Activated CD4-positive, alpha-beta memory T cell treated with anti-CD3 and anti-CD28 coated beads for 36 hours (primary cell): ENCODE measurements at regions not wholly inside any gene's neighbourhood (a gene's known extent, or its start where the extent isn't known, plus 50 kb on each side); places are given as distances from the start of the nearest gene placed in this dataset.
"Not testable (repeated sequence)": the region's sequence is repeated elsewhere in the genome, so short reads cannot be mapped to it uniquely, and the experiment has no call there.

Experiments used
- CTCF ChIA-PET: fragments of 350-600 bp; sonication (Branson Sonifier 250); formaldehyde crosslinking; loops from one replicate; lab custom pipeline; 2021; ENCODE audit warnings: antibody characterized with exemption, inconsistent platforms; lab: Charles Lee
- POLR2A ChIA-PET: fragments of 350-600 bp; sonication (Branson Sonifier 250); formaldehyde crosslinking; loops from one replicate; lab custom pipeline; 2021; ENCODE audit warnings: antibody characterized with exemption; lab: Charles Lee
- DNase-seq: peaks from one replicate; pipeline ENCODE4 v3.0.0-alpha.2; 2020
- H3K27ac Mint-ChIP-seq: one replicate; pipeline ENCODE4 v1.8.0; 2021; ENCODE audit warnings: mixed read lengths
- H3K27me3 Mint-ChIP-seq: one replicate; pipeline ENCODE4 v1.8.0; 2021; ENCODE audit warnings: mixed read lengths
- H3K36me3 Mint-ChIP-seq: one replicate; pipeline ENCODE4 v1.8.0; 2021; ENCODE audit warnings: mixed read lengths
- H3K4me1 Mint-ChIP-seq: one replicate; pipeline ENCODE4 v1.8.0; 2021; ENCODE audit warnings: low read depth, mixed read lengths
- H3K4me3 Mint-ChIP-seq: one replicate; pipeline ENCODE4 v1.8.0; 2021; ENCODE audit warnings: mild to moderate bottlenecking, mixed read lengths
- H3K9me3 Mint-ChIP-seq: one replicate; pipeline ENCODE4 v1.8.0; 2021; ENCODE audit warnings: mixed read lengths
- intact Hi-C: fragments of 100-400 bp; cut with micrococcal nuclease; formaldehyde crosslinking; loops from one replicate; pipeline ENCODE4 v1.15.1; 2023

- intact Hi-C loops = loop anchor here (1.0 kb wide), 1 partner anchor 225 kb away; no protein-coding TSS in a partner anchor
- CTCF ChIA-PET = no interaction called here
- no peaks in the 10 kb centered on the region for H3K4me1 Mint-ChIP-seq
These were observed 144.9 kb upstream of the FOXP2 start for GRCh38 chr7:114269714-114270113.

DNA sequence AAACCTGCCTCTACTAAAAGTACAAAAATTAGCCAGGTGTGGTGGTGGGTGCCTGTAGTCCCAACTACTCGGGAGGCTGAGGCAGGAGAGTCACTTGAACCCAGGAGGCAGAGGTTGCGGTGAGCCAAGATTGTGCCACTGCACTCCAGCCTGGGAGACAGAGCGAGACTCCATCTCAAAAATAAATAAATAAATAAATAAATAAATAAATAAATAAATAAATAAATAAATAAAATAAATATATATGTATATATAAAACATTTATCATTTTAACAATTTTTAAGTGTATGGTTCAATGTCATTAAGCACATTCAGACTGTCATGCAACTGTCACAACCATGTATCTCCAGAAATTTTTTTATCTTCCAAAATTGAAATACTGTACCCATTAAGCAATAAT is 147.1 kb upstream of the FOXP2 start:
- POLR2A ChIA-PET, H3K9me3 Mint-ChIP-seq, H3K27me3 Mint-ChIP-seq, CTCF ChIA-PET, H3K36me3 Mint-ChIP-seq, H3K27ac Mint-ChIP-seq, H3K4me3 Mint-ChIP-seq, H3K4me1 Mint-ChIP-seq, intact Hi-C loops, DNase-seq: not testable (repeated sequence)

More at GRCh38 chr7:114269714-114270113, 144.9 kb upstream of the FOXP2 start:
- no peaks in the 10 kb centered on the region for H3K27me3 Mint-ChIP-seq
- POLR2A ChIA-PET = no interaction called here
- no peaks in the 10 kb centered on the region for H3K9me3 Mint-ChIP-seq
- no peak for DNase-seq
- no peak overlapping the region for H3K4me3 Mint-ChIP-seq
- no peak overlapping the region for H3K27ac Mint-ChIP-seq
- no peaks in the 10 kb centered on the region for H3K36me3 Mint-ChIP-seq

GRCh38 chr7:114264023-114264422 is 150.6 kb upstream of the FOXP2 start:
- ChIA-PET CTCF (no interaction called here), POLR2A (no interaction called here)
- Mint-ChIP-seq H3K4me3 (no peak overlapping the region), H3K36me3 (no peaks in the 10 kb centered on the region), H3K27me3 (no peaks in the 10 kb centered on the region), H3K27ac (no peak overlapping the region), H3K4me1 (no peaks in the 10 kb centered on the region), H3K9me3 (no peaks in the 10 kb centered on the region)
- no peak for DNase-seq
- intact Hi-C loops = no loop called here

DNA sequence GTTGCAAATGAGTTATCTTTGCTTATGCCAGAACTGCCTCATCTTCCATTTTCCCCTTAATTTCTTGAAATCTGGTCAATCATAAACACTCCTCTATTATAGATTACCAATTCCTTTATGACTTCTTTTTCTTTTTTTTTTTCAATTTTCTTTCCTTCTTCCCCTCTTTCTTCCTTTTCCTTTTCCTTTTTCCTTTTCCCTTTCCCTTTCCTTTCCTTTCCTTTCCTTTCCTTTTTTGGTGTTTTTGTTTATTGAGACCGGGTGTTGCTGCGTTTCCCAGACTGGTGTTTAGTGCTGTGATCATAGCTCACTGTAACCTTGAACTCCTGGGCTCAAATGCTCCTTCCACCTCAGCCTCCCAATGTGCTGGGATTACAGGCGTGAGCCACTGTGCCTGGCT is 151.4 kb upstream of the FOXP2 start:
- CTCF ChIA-PET = no interaction called here
- POLR2A ChIA-PET = no interaction called here
- intact Hi-C loops = no loop called here

GRCh38 chr7:114255404-114255841 is 159.2 kb upstream of the FOXP2 start:
- no peak overlapping the region for H3K27ac Mint-ChIP-seq
- no peaks in the 10 kb centered on the region for H3K36me3 Mint-ChIP-seq
- no peak for DNase-seq
- intact Hi-C loops = no loop called here
- H3K4me3 Mint-ChIP-seq = no peak overlapping the region
- CTCF ChIA-PET = no interaction called here
- POLR2A ChIA-PET = no interaction called here
- no peaks in the 10 kb centered on the region for H3K4me1 Mint-ChIP-seq
- H3K9me3 Mint-ChIP-seq = peaks cover under 1% of the 10 kb centered on the region
- H3K27me3 Mint-ChIP-seq = no peaks in the 10 kb centered on the region

More for the DNA sequence above, 151.4 kb upstream of the FOXP2 start:
- Mint-ChIP-seq H3K9me3 (no peaks in the 10 kb centered on the region), H3K27me3 (no peaks in the 10 kb centered on the region), H3K36me3 (no peaks in the 10 kb centered on the region), H3K4me1 (no peaks in the 10 kb centered on the region), H3K27ac (no peak overlapping the region), H3K4me3 (no peak overlapping the region)
- DNase-seq = no peak

GRCh38 chr7:114243646-114244045 is 171.0 kb upstream of the FOXP2 start:
- no peak for DNase-seq
- Mint-ChIP-seq H3K27me3 (no peaks in the 10 kb centered on the region), H3K4me3 (no peak overlapping the region), H3K9me3 (no peaks in the 10 kb centered on the region), H3K27ac (no peak overlapping the region), H3K4me1 (no peaks in the 10 kb centered on the region), H3K36me3 (no peaks in the 10 kb centered on the region)
- ChIA-PET CTCF (no interaction called here), POLR2A (no interaction called here)
- intact Hi-C loops = no loop called here

- no peaks in the 10 kb centered on the region for H3K4me1 Mint-ChIP-seq
- no peak overlapping the region for H3K4me3 Mint-ChIP-seq
- H3K27me3 Mint-ChIP-seq = no peaks in the 10 kb centered on the region
- H3K36me3 Mint-ChIP-seq = no peaks in the 10 kb centered on the region
- no peak for DNase-seq
- ChIA-PET CTCF (no interaction called here), POLR2A (no interaction called here)
- intact Hi-C loops = no loop called here
- no peak overlapping the region for H3K27ac Mint-ChIP-seq
- no peaks in the 10 kb centered on the region for H3K9me3 Mint-ChIP-seq
These were observed 171.6 kb upstream of the FOXP2 start for GRCh38 chr7:114242992-114243507.

DNA sequence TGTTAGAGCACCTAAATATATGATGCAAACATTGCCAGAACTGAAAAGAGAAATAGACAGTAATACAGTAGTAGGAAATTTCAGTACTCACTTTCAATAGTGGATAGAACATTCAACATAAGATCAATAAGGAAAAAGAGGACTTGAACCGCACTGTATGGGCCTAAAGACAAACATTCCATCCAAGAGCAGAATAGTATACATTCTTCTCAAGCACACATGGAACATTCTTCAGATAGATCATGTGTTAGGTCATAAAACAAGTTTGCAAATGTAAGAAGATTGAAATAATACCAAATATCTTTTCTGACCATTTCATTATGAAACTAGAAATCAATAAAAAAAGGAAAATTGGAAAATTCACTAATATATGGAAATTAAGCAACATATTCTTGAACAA is 185.4 kb upstream of the FOXP2 start:
- Mint-ChIP-seq H3K36me3 (no peaks in the 10 kb centered on the region), H3K9me3 (no peaks in the 10 kb centered on the region), H3K4me3 (no peak overlapping the region), H3K4me1 (no peaks in the 10 kb centered on the region), H3K27ac (no peak overlapping the region), H3K27me3 (peaks cover 3% of the 10 kb centered on the region)
- DNase-seq = no peak
- ChIA-PET CTCF (no interaction called here), POLR2A (no interaction called here)
- intact Hi-C loops = no loop called here

DNA sequence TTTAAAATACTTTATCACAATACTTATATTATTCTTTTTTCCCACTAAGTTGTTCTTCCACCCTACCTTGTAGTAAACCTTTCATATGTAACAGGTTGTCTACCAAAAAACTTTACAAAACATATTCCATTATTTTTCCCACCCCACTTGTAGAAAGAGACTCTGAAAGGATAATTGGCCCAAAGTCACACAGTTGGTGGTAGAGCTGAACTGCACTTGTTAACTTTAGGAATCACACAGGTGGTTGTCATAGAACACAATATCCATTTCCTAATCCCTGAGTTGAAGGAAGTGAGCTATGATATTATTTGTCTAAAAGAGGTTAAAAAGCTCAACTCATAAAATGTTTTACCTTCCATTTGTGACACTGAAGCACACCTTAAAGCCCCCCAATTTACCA is 188.8 kb upstream of the FOXP2 start:
- no peak for DNase-seq
- H3K4me1 Mint-ChIP-seq = no peaks in the 10 kb centered on the region
- H3K27me3 Mint-ChIP-seq = peaks cover 3% of the 10 kb centered on the region
- H3K36me3 Mint-ChIP-seq = no peaks in the 10 kb centered on the region
- CTCF ChIA-PET = no interaction called here
- H3K9me3 Mint-ChIP-seq = no peaks in the 10 kb centered on the region
- POLR2A ChIA-PET = no interaction called here
- H3K27ac Mint-ChIP-seq = no peak overlapping the region
- H3K4me3 Mint-ChIP-seq = no peak overlapping the region
- intact Hi-C loops = no loop called here

GRCh38 chr7:114218283-114218682 is 196.3 kb upstream of the FOXP2 start:
- no peak overlapping the region for H3K4me3 Mint-ChIP-seq
- H3K27ac Mint-ChIP-seq = no peak overlapping the region
- POLR2A ChIA-PET = interaction anchor here (0.5 kb wide), 1 partner anchor 1214 kb away, joined by 3 read pairs; no protein-coding TSS in a partner anchor
- intact Hi-C loops = no loop called here
- H3K27me3 Mint-ChIP-seq = no peaks in the 10 kb centered on the region
- no peak for DNase-seq
- H3K4me1 Mint-ChIP-seq = no peaks in the 10 kb centered on the region
- H3K9me3 Mint-ChIP-seq = no peaks in the 10 kb centered on the region
- CTCF ChIA-PET = no interaction called here
- no peaks in the 10 kb centered on the region for H3K36me3 Mint-ChIP-seq

DNA sequence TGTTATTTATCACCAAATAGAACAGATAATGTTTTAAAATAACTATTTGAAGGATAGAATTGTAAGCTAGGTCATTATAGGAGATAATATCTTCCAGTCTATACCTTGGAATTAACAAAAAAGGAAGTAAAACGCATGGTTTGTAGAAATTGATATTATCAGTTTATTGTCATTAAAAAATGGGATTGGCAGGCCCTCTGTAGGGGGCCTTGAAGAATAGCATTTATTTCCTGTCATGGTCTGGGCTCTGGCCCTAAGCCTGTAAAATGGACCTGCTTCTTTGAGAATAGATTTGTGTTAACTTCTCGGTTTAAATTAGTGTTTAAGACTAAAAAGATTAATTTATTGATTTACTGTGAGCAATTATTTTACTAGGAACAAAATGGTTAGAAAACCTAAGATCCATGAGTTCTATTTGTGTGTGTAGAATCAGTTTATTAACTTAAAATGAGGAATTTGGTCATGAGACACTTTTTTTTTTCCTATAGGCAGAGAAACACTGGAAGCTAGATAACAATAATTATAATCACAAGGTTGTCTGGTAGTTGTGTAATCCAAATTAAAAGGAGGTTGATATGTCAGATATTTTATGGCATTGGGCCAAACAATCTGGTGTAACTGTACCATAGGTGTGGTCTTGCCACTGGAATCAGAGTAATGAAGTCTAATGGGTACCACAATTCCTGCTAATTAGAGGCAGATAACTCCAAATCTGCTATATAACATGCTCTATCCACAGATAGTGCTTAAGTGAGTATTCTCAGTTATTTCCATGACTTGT is 197.4 kb upstream of the FOXP2 start:
- intact Hi-C loops = no loop called here

DNA sequence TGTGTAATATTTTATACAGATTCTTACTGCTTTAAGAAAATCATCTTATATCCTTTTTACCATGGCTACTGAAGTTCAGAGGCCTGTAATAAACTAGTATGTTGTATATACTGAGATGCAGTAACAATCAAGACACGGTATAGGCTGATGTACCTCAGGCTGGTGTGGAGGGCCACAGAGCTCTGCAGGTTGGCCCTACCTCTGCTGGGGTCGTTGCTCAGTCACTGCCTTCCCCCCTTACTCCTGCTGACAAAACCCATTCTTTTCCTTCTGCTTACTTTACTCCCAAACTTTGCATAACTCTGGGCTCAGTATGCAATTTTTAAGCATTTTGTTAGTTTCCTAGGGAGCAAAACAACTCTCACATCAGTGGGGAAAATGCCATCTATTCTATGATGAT is 200.1 kb upstream of the FOXP2 start:
- no peaks in the 10 kb centered on the region for H3K36me3 Mint-ChIP-seq
- H3K4me3 Mint-ChIP-seq = no peak overlapping the region
- ChIA-PET CTCF (no interaction called here), POLR2A (no interaction called here)
- no peaks in the 10 kb centered on the region for H3K27me3 Mint-ChIP-seq
- intact Hi-C loops = no loop called here
- H3K9me3 Mint-ChIP-seq = no peaks in the 10 kb centered on the region
- H3K27ac Mint-ChIP-seq = no peak overlapping the region
- H3K4me1 Mint-ChIP-seq = no peaks in the 10 kb centered on the region
- no peak for DNase-seq

More for the DNA sequence above, 197.4 kb upstream of the FOXP2 start:
- no peaks in the 10 kb centered on the region for H3K9me3 Mint-ChIP-seq
- no peak overlapping the region for H3K4me3 Mint-ChIP-seq
- ChIA-PET POLR2A (no interaction called here), CTCF (no interaction called here)
- H3K27ac Mint-ChIP-seq = no peak overlapping the region
- H3K4me1 Mint-ChIP-seq = no peaks in the 10 kb centered on the region
- no peak for DNase-seq
- H3K27me3 Mint-ChIP-seq = no peaks in the 10 kb centered on the region
- H3K36me3 Mint-ChIP-seq = no peaks in the 10 kb centered on the region
